Peyer's patch (tissue), 4 donors: ENCODE measurements at regions not wholly inside any gene's neighbourhood (a gene's known extent, or its start where the extent isn't known, plus 50 kb on each side); places are given as distances from the start of the nearest gene placed in this dataset.

Experiments used
- CTCF ChIP-seq, 6 experiments: fragments of 450-650 bp in 4 of 6; fragments of 200-600 bp in 2 of 6; sonication (generic) in 1 of 6; IDR thresholded peaks; one replicate each; pipeline ENCODE4 v1.5.1; 2017 to 2019; ENCODE audit warnings: antibody characterized with exemption in 6 of 6, mild to moderate bottlenecking in 3 of 6, moderate library complexity in 1 of 6
- POLR2A ChIP-seq, 2 donors: fragments of 450-650 bp; IDR thresholded peaks; one replicate each; pipeline ENCODE4 v1.5.1; 2017; ENCODE audit warnings: antibody characterized with exemption in 2 of 2, mild to moderate bottlenecking in 2 of 2, moderate library complexity in 2 of 2

DNA sequence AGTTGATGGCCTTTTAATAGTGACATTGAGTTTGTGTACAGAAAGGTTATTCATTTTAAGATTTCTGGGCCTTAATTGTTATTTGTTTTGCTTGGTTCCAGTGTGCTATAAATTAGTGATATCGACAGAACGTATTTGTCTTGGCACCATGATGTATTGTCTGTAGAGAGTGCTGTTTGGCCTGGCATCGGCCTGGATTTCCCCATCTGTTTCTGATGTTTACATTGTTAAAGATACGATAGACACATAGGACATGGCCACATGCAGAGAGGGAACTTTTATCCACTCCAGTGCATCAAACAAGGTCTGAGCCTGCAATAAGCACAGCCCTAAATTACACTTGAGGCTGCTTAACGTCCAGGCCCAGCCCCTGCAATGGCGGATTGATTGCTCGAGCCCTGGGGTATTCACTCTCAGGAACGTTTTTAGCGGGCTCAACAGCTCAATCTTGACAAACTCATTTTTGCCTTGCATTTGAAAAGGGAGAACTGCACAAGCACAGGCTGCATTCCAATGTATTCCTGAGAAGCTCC, 144.7 kb downstream of the SLC4A3 start:
- no peak for TF ChIP-seq CTCF (IDR thresholded peaks at IDR 0.05)
- TF ChIP-seq POLR2A (IDR thresholded peaks at IDR 0.05), result no peak
